Activated naive CD8-positive, alpha-beta T cell (primary cell): ENCODE measurements at regions not wholly inside any gene's neighbourhood (a gene's known extent, or its start where the extent isn't known, plus 50 kb on each side); places are given as distances from the start of the nearest gene placed in this dataset.

Source experiments
- H3K27ac Mint-ChIP-seq: one replicate; pipeline ENCODE4 v1.8.0; 2021; ENCODE audit warnings: mixed read lengths
- H3K27me3 Mint-ChIP-seq: one replicate; pipeline ENCODE4 v1.8.0; 2021; ENCODE audit warnings: mixed read lengths
- H3K36me3 Mint-ChIP-seq: one replicate; pipeline ENCODE4 v1.8.0; 2021; ENCODE audit warnings: mixed read lengths
- H3K4me1 Mint-ChIP-seq: one replicate; pipeline ENCODE4 v1.8.0; 2021; ENCODE audit warnings: low read depth, mixed read lengths
- H3K4me3 Mint-ChIP-seq: one replicate; pipeline ENCODE4 v1.8.0; 2021; ENCODE audit warnings: mild to moderate bottlenecking, mixed read lengths
- H3K9me3 Mint-ChIP-seq: one replicate; pipeline ENCODE4 v1.8.0; 2021; ENCODE audit warnings: low read depth, mixed read lengths

GRCh38 chr10:106493751-106494150, 670.8 kb downstream of the SORCS1 start:
- H3K36me3 Mint-ChIP-seq: no peaks in the 10 kb centered on the region
- H3K9me3 Mint-ChIP-seq: peaks cover 5% of the 10 kb centered on the region
- H3K4me1 Mint-ChIP-seq: no peaks in the 10 kb centered on the region
- no peak overlapping the region for H3K27ac Mint-ChIP-seq
- no peak overlapping the region for H3K4me3 Mint-ChIP-seq
- H3K27me3 Mint-ChIP-seq: no peaks in the 10 kb centered on the region

DNA sequence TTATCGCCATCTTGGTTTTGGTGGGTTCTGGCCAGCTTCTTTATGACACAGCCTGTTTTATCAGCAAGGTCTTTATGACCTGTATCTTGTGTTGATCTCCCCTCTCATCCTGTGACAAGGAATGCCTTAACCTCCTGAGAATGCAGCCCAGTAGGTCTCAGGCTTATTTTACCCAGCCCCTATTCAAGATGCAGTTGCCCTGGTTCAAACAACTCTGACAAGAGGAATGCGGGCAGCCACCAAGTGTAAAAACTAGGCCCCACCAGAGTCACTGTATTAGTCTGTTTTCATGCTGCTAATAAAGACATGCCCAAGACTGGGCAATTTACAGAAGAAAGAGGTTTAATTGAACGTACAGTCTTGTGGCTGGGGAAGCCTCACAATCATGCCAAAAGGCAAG, 671.3 kb downstream of the SORCS1 start:
- Mint-ChIP-seq H3K27ac (no peak overlapping the region), H3K4me1 (no peaks in the 10 kb centered on the region), H3K27me3 (no peaks in the 10 kb centered on the region), H3K9me3 (peaks cover 5% of the 10 kb centered on the region), H3K36me3 (no peaks in the 10 kb centered on the region), H3K4me3 (no peak overlapping the region)

GRCh38 chr10:106487726-106488125, 676.8 kb downstream of the SORCS1 start:
- Mint-ChIP-seq H3K9me3 (no peaks in the 10 kb centered on the region), H3K27ac (no peak overlapping the region), H3K4me3 (no peak overlapping the region), H3K36me3 (no peaks in the 10 kb centered on the region), H3K27me3 (no peaks in the 10 kb centered on the region), H3K4me1 (no peaks in the 10 kb centered on the region)

- no peak overlapping the region for H3K27ac Mint-ChIP-seq
- no peaks in the 10 kb centered on the region for H3K36me3 Mint-ChIP-seq
- no peaks in the 10 kb centered on the region for H3K4me1 Mint-ChIP-seq
- peaks cover 6% of the 10 kb centered on the region for H3K9me3 Mint-ChIP-seq
- no peak overlapping the region for H3K4me3 Mint-ChIP-seq
- no peaks in the 10 kb centered on the region for H3K27me3 Mint-ChIP-seq
Observed at GRCh38 chr10:106481598-106482275, 682.8 kb downstream of the SORCS1 start.

DNA sequence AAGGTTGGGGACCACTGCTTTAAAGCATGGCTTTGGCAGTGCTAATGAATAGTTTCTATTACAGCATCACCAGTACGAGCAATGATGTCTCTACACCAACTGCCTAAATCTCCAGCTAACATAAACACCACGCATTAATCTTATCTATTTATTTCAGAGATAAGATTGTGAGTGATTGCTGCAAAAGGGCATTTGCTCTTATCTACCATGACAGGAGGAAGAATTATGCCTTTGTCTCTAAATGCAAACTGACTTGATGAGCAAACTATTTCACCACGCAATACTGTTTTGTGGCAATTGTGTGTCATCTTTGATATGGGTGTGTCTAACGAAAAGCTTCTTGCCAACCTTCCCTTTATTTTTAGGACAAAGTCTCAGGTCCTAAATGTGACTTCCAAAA, 684.9 kb downstream of the SORCS1 start:
- Mint-ChIP-seq H3K4me3 (no peak overlapping the region), H3K27me3 (no peaks in the 10 kb centered on the region), H3K36me3 (no peaks in the 10 kb centered on the region), H3K4me1 (no peaks in the 10 kb centered on the region), H3K9me3 (peaks cover 6% of the 10 kb centered on the region), H3K27ac (no peak overlapping the region)

DNA sequence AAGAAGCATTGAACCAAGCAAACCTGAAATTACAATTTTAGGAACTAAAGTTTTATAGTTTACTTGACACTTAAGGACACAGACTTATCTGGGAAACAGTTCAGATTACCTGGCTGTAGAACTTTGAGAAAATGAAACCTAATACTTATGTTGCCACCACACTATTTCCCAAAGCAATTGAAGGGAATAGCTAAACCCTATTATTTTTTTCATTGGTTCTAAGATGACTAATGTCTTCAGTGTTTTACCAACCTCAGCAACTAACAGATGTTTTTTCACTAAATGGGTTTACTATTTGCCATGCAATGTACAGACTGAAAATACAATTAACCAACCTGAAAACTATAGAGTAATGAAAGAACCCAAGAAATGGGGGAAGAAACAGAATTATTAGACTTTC, 689.6 kb downstream of the SORCS1 start:
- Mint-ChIP-seq H3K4me3 (no peak overlapping the region), H3K4me1 (no peaks in the 10 kb centered on the region), H3K27me3 (no peaks in the 10 kb centered on the region), H3K27ac (no peak overlapping the region), H3K9me3 (peaks cover 24% of the 10 kb centered on the region), H3K36me3 (no peaks in the 10 kb centered on the region)

DNA sequence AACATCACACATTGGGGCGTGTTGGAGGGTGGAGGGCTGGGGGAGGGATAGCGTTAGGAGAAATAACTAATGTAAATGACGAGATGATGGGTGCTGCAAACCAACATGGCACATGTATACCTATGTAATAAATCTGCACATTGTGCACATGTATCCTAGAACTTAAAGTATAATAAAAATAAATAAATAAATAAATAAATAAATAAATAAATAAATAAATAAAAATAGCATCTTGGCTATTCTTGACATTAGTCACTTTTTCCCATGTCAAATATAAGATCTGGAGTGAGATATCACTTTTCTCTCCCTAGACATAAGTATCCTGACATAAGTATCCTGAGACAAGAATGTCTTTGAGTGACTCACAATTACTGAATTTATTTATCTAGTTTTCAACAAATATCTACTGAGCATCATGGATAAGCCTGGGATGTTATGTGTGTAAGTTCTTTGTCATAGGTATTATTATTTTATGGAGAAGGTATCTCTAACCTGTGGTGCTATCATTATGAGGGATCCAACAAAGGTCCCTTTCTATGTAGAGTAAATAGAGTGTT, 691.3 kb downstream of the SORCS1 start:
- H3K27me3 Mint-ChIP-seq: no peaks in the 10 kb centered on the region
- H3K4me3 Mint-ChIP-seq: no peak overlapping the region
- H3K9me3 Mint-ChIP-seq: peaks cover 32% of the 10 kb centered on the region
- H3K4me1 Mint-ChIP-seq: no peaks in the 10 kb centered on the region
- no peaks in the 10 kb centered on the region for H3K36me3 Mint-ChIP-seq
- no peak overlapping the region for H3K27ac Mint-ChIP-seq

DNA sequence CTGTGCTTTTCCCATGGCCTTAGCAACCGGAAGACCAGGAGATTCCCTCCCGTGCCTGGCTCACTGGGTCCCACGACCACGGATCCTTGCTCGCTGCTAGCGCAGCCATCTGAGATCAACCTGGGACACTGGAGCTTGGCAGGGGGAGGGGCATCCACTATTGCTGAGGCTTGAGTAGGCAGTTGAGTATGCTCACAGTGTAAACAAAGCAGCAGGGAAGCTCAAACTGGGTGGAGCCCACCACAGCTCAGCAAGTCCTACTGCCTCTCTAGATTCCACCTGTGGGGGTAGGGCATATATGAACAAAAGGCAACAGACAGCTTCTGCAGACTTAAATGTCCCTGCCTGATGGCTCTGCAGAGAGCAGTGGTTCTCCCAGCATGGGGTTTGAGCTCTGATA, 697.0 kb downstream of the SORCS1 start:
- Mint-ChIP-seq H3K4me3 (no peak overlapping the region), H3K4me1 (no peaks in the 10 kb centered on the region), H3K36me3 (no peaks in the 10 kb centered on the region), H3K9me3 (peaks cover 41% of the 10 kb centered on the region), H3K27me3 (no peaks in the 10 kb centered on the region), H3K27ac (no peak overlapping the region)

DNA sequence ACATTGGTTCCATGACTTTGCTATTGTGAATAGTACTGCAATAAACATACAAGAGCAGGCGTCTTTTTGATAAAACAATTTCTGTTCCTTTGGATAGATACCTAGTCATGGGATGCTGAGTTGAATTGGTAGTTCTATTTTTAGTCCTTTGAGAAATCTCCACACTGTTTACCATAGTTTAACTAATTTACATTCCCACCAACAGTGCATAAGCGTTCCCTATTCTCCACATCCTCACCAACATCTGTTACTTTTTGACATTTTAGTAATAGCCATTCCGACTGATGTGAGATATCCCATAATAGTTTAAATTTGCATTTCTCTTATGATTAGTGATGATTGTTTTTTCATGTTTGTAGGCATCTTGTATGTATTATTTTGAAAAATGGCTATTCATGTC, 707.0 kb downstream of the SORCS1 start:
- no peak overlapping the region for H3K27ac Mint-ChIP-seq
- no peak overlapping the region for H3K4me3 Mint-ChIP-seq
- peaks cover 6% of the 10 kb centered on the region for H3K9me3 Mint-ChIP-seq
- H3K27me3 Mint-ChIP-seq: no peaks in the 10 kb centered on the region
- H3K36me3 Mint-ChIP-seq: no peaks in the 10 kb centered on the region
- no peaks in the 10 kb centered on the region for H3K4me1 Mint-ChIP-seq

GRCh38 chr10:106454233-106454632, 710.3 kb downstream of the SORCS1 start:
- Mint-ChIP-seq H3K36me3 (no peaks in the 10 kb centered on the region), H3K4me1 (no peaks in the 10 kb centered on the region), H3K9me3 (peaks cover 3% of the 10 kb centered on the region), H3K4me3 (no peak overlapping the region), H3K27me3 (no peaks in the 10 kb centered on the region), H3K27ac (no peak overlapping the region)

GRCh38 chr10:106450966-106451365, 713.5 kb downstream of the SORCS1 start:
- Mint-ChIP-seq H3K4me3 (no peak overlapping the region), H3K9me3 (peaks cover 8% of the 10 kb centered on the region), H3K27me3 (no peaks in the 10 kb centered on the region), H3K27ac (no peak overlapping the region), H3K36me3 (no peaks in the 10 kb centered on the region), H3K4me1 (no peaks in the 10 kb centered on the region)

DNA sequence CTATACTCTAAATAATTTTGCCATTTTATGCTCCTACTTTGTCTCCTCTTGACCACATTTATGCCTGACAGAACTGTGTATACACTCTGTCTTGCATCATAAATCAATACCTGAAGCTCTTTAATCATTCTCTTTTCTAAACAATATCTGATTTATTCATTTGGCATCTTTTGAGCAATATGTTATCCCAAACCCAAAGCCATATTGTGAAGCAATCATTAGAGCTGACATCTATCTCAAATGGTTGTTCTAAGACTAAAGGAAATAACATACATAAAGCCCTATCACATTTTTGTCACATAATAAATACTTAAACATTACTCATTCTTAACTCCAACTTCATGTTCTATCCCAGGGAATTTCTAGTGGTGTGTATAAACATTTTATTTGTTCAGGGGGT, 717.6 kb downstream of the SORCS1 start:
- H3K9me3 Mint-ChIP-seq: peaks cover 10% of the 10 kb centered on the region
- no peaks in the 10 kb centered on the region for H3K4me1 Mint-ChIP-seq
- no peak overlapping the region for H3K27ac Mint-ChIP-seq
- no peaks in the 10 kb centered on the region for H3K27me3 Mint-ChIP-seq
- H3K36me3 Mint-ChIP-seq: no peaks in the 10 kb centered on the region
- no peak overlapping the region for H3K4me3 Mint-ChIP-seq

- H3K36me3 Mint-ChIP-seq: no peaks in the 10 kb centered on the region
- no peak overlapping the region for H3K27ac Mint-ChIP-seq
- H3K4me3 Mint-ChIP-seq: no peak overlapping the region
Observed at GRCh38 chr10:106442223-106442622, 722.3 kb downstream of the SORCS1 start.

DNA sequence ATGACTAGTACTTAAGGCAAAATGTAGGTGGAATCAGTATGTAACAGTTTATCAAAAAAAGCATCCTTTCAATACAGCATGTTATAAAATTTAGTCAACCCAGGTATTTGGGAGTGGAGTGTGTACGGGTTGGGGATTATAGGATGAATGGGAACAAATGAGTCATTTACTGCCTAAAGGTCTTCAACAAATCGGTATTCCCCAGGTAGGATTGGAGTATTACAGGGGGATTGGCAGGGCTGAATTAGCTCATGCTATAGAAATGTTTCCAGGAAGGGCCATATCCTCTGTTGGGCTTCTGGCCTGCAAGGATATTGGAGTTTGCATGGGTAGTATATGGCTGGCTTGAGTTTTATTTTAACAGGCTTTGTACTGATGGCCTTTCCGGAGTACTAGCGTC, 723.7 kb downstream of the SORCS1 start:
- H3K27ac Mint-ChIP-seq: no peak overlapping the region
- no peak overlapping the region for H3K4me3 Mint-ChIP-seq
- no peaks in the 10 kb centered on the region for H3K27me3 Mint-ChIP-seq
- H3K4me1 Mint-ChIP-seq: no peaks in the 10 kb centered on the region
- H3K36me3 Mint-ChIP-seq: no peaks in the 10 kb centered on the region
- H3K9me3 Mint-ChIP-seq: peaks cover 4% of the 10 kb centered on the region

More at GRCh38 chr10:106442223-106442622, 722.3 kb downstream of the SORCS1 start:
- Mint-ChIP-seq H3K27me3 (no peaks in the 10 kb centered on the region), H3K4me1 (no peaks in the 10 kb centered on the region), H3K9me3 (peaks cover 11% of the 10 kb centered on the region)

GRCh38 chr10:106440355-106440754, 724.2 kb downstream of the SORCS1 start:
- H3K4me3 Mint-ChIP-seq: no peak overlapping the region
- H3K27ac Mint-ChIP-seq: no peak overlapping the region
- H3K36me3 Mint-ChIP-seq: no peaks in the 10 kb centered on the region
- H3K9me3 Mint-ChIP-seq: peaks cover 4% of the 10 kb centered on the region
- H3K27me3 Mint-ChIP-seq: no peaks in the 10 kb centered on the region
- H3K4me1 Mint-ChIP-seq: no peaks in the 10 kb centered on the region

DNA sequence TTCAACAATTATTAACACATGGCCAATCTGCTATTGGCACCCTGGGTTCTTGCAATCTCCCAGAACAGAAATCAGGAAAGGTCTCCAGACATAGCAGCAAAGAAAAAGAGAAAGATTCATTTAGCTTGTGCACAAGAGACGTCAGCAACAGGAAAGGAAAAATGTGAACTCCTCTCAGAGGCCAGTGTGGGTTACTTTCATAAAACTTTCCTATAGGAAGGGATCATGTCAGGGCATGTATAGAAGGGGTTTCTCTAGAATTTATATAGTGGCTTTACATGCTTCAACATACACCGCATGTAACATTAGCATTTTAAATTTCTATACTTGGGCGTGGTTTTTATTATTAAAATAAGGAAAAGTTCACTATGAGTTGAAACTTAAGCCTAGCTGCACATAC, 725.1 kb downstream of the SORCS1 start:
- Mint-ChIP-seq H3K4me1 (no peaks in the 10 kb centered on the region), H3K9me3 (peaks cover 6% of the 10 kb centered on the region), H3K36me3 (no peaks in the 10 kb centered on the region), H3K4me3 (no peak overlapping the region), H3K27me3 (no peaks in the 10 kb centered on the region), H3K27ac (no peak overlapping the region)
